Activated CD4-positive, alpha-beta T cell treated with anti-CD3 and anti-CD28 coated beads for 36 hours (primary cell): ENCODE measurements at regions not wholly inside any gene's neighbourhood (a gene's known extent, or its start where the extent isn't known, plus 50 kb on each side); places are given as distances from the start of the nearest gene placed in this dataset.

Experiments
- ATAC-seq: fragments of 200-7000 bp; cut with Tn5 transposase; one replicate; pipeline ENCODE4 v1.10.0; 2021; ENCODE audit warnings: mild to moderate bottlenecking, moderate library complexity
- CTCF ChIA-PET: fragments of 350-600 bp; sonication (Branson Sonifier 250); formaldehyde crosslinking; loops from one replicate; lab custom pipeline; 2021; ENCODE audit warnings: antibody characterized with exemption; lab: Charles Lee
- POLR2A ChIA-PET: fragments of 350-600 bp; sonication (Branson Sonifier 250); formaldehyde crosslinking; loops from one replicate; lab custom pipeline; 2021; ENCODE audit warnings: antibody characterized with exemption, inconsistent platforms; lab: Charles Lee
- DNase-seq: peaks from one replicate; pipeline ENCODE4 v3.0.0-alpha.2; 2020
- H3K27ac Mint-ChIP-seq: one replicate; pipeline ENCODE4 v1.8.0; 2021; ENCODE audit warnings: mixed read lengths
- H3K27me3 Mint-ChIP-seq: one replicate; pipeline ENCODE4 v1.8.0; 2021; ENCODE audit warnings: mixed read lengths
- H3K36me3 Mint-ChIP-seq: one replicate; pipeline ENCODE4 v1.8.0; 2021; ENCODE audit warnings: low read depth, mixed read lengths
- H3K4me1 Mint-ChIP-seq: one replicate; pipeline ENCODE4 v1.8.0; 2021; ENCODE audit warnings: mixed read lengths
- H3K4me3 Mint-ChIP-seq: one replicate; pipeline ENCODE4 v1.8.0; 2021; ENCODE audit warnings: mild to moderate bottlenecking, moderate library complexity, mixed read lengths
- H3K9me3 Mint-ChIP-seq: one replicate; pipeline ENCODE4 v1.8.0; 2021; ENCODE audit warnings: low read depth, mixed read lengths
- intact Hi-C, 2 experiments: fragments of 100-400 bp; cut with DNase I in 1 of 2; cut with micrococcal nuclease in 1 of 2; formaldehyde crosslinking; loops; one replicate each; pipeline versions ENCODE4 v1.14.2 to v1.15.1; 2022 to 2024; cut with DNase I, micrococcal nuclease

- no peaks in the 10 kb centered on the region for H3K36me3 Mint-ChIP-seq
- no peak overlapping the region for H3K4me3 Mint-ChIP-seq
- ChIA-PET CTCF (interaction anchor here (0.6 to 1.3 kb wide), 3 partner anchors 10 to 431 kb away, joined by 3 to 4 read pairs (median 3); no protein-coding TSS in a partner anchor), POLR2A (interaction anchor here (0.6 to 1.0 kb wide), 2 partner anchors 43 kb away, joined by 3 to 4 read pairs; no protein-coding TSS in a partner anchor)
- DNase-seq, result peak; percentile 80
- H3K27ac Mint-ChIP-seq, result peak overlapping the region; percentile 43
- intact Hi-C loops, result loop anchor here (1.0 to 5.0 kb wide), 9 partner anchors 13 to 517 kb away; no protein-coding TSS in a partner anchor
- peak; percentile 62 for ATAC-seq
- peaks cover 61% of the 10 kb centered on the region for H3K4me1 Mint-ChIP-seq
- H3K9me3 Mint-ChIP-seq, result no peaks in the 10 kb centered on the region
- H3K27me3 Mint-ChIP-seq, result no peaks in the 10 kb centered on the region
Observed at GRCh38 chr13:40145139-40145538, 489.7 kb downstream of the COG6 start.

- no peaks in the 10 kb centered on the region for H3K27me3 Mint-ChIP-seq
- no peak overlapping the region for H3K4me3 Mint-ChIP-seq
- ATAC-seq (no peak), DNase-seq (no peak)
- CTCF ChIA-PET, result no interaction called here
- H3K27ac Mint-ChIP-seq, result peak overlapping the region; percentile 72
- no peaks in the 10 kb centered on the region for H3K9me3 Mint-ChIP-seq
- intact Hi-C loops, result loop anchor here (1.0 to 5.0 kb wide), 6 partner anchors 41 to 516 kb away; no protein-coding TSS in a partner anchor
- H3K4me1 Mint-ChIP-seq, result peaks cover 65% of the 10 kb centered on the region
- no peaks in the 10 kb centered on the region for H3K36me3 Mint-ChIP-seq
- POLR2A ChIA-PET, result interaction anchor here (0.7 kb wide), 1 partner anchor 375 kb away, joined by 3 read pairs; no protein-coding TSS in a partner anchor
Observed at GRCh38 chr13:40146063-40146462, 490.6 kb downstream of the COG6 start.

GRCh38 chr13:40146611-40147117 is 491.2 kb downstream of the COG6 start:
- CTCF ChIA-PET, result interaction anchor here (0.6 to 1.3 kb wide), 4 partner anchors 44 to 79 kb away, joined by 3 to 6 read pairs (median 3); no protein-coding TSS in a partner anchor
- H3K4me1 Mint-ChIP-seq, result peaks cover 68% of the 10 kb centered on the region

GRCh38 chr13:40148101-40148500 is 492.6 kb downstream of the COG6 start:
- DNase-seq, result peak; percentile 59
- Mint-ChIP-seq H3K27ac (peak overlapping the region; percentile 79), H3K9me3 (no peaks in the 10 kb centered on the region), H3K36me3 (no peaks in the 10 kb centered on the region), H3K4me3 (no peak overlapping the region), H3K4me1 (peaks cover 76% of the 10 kb centered on the region), H3K27me3 (no peaks in the 10 kb centered on the region)
- intact Hi-C loops, result loop anchor here (2.0 to 5.0 kb wide), 8 partner anchors 37 to 514 kb away; no protein-coding TSS in a partner anchor
- ChIA-PET POLR2A (no interaction called here), CTCF (interaction anchor here (0.6 to 1.4 kb wide), 2 partner anchors 19 to 87 kb away, joined by 3 read pairs; no protein-coding TSS in a partner anchor)
- ATAC-seq, result peak; percentile 64

More at GRCh38 chr13:40146611-40147117, 491.2 kb downstream of the COG6 start:
- no peak overlapping the region for H3K4me3 Mint-ChIP-seq
- H3K36me3 Mint-ChIP-seq, result no peaks in the 10 kb centered on the region
- H3K9me3 Mint-ChIP-seq, result no peaks in the 10 kb centered on the region
- DNase-seq (peak; percentile 65), ATAC-seq (peak; percentile 68)
- intact Hi-C loops, result loop anchor here (1.0 to 5.0 kb wide), 6 partner anchors 41 to 516 kb away; no protein-coding TSS in a partner anchor
- H3K27ac Mint-ChIP-seq, result peak overlapping the region; percentile 72
- H3K27me3 Mint-ChIP-seq, result no peaks in the 10 kb centered on the region
- POLR2A ChIA-PET, result interaction anchor here (0.7 kb wide), 1 partner anchor 374 kb away, joined by 3 read pairs; no protein-coding TSS in a partner anchor

GRCh38 chr13:40148742-40149141 is 493.3 kb downstream of the COG6 start:
- no peak overlapping the region for H3K4me3 Mint-ChIP-seq
- CTCF ChIA-PET, result interaction anchor here (0.6 to 1.5 kb wide), 8 partner anchors 9 to 87 kb away, joined by 3 to 5 read pairs (median 4); no protein-coding TSS in a partner anchor
- no peak for DNase-seq
- POLR2A ChIA-PET, result interaction anchor here (0.5 to 0.7 kb wide), 2 partner anchors 18 to 780 kb away, joined by 3 read pairs; no protein-coding TSS in a partner anchor
- H3K4me1 Mint-ChIP-seq, result peaks cover 77% of the 10 kb centered on the region
- ATAC-seq, result no peak
- no peaks in the 10 kb centered on the region for H3K27me3 Mint-ChIP-seq
- H3K36me3 Mint-ChIP-seq, result no peaks in the 10 kb centered on the region
- H3K27ac Mint-ChIP-seq, result peak overlapping the region; percentile 79
- intact Hi-C loops, result loop anchor here (2.0 to 5.0 kb wide), 8 partner anchors 36 to 514 kb away; no protein-coding TSS in a partner anchor
- no peaks in the 10 kb centered on the region for H3K9me3 Mint-ChIP-seq

- ATAC-seq (peak; percentile 9), DNase-seq (peak; percentile 33)
- intact Hi-C loops, result loop anchor here (2.0 to 5.0 kb wide), 8 partner anchors 35 to 513 kb away; no protein-coding TSS in a partner anchor
- no peaks in the 10 kb centered on the region for H3K9me3 Mint-ChIP-seq
- peak overlapping the region; percentile 66 for H3K27ac Mint-ChIP-seq
- CTCF ChIA-PET, result interaction anchor here (0.7 to 1.5 kb wide), 6 partner anchors 10 to 80 kb away, joined by 3 to 5 read pairs (median 4); no protein-coding TSS in a partner anchor
- H3K27me3 Mint-ChIP-seq, result no peaks in the 10 kb centered on the region
- POLR2A ChIA-PET, result interaction anchor here (0.7 kb wide), 1 partner anchor 17 kb away, joined by 3 read pairs; no protein-coding TSS in a partner anchor
- no peak overlapping the region for H3K4me3 Mint-ChIP-seq
- H3K4me1 Mint-ChIP-seq, result peaks cover 72% of the 10 kb centered on the region
- no peaks in the 10 kb centered on the region for H3K36me3 Mint-ChIP-seq
Observed at GRCh38 chr13:40149611-40150274, 494.3 kb downstream of the COG6 start.

GRCh38 chr13:40151673-40152072 is 496.2 kb downstream of the COG6 start:
- H3K27ac Mint-ChIP-seq, result no peak overlapping the region
- intact Hi-C loops, result no loop called here
- ChIA-PET POLR2A (no interaction called here), CTCF (interaction anchor here (0.7 kb wide), 1 partner anchor 16 kb away, joined by 3 read pairs; no protein-coding TSS in a partner anchor)
- no peak for ATAC-seq
- H3K4me1 Mint-ChIP-seq, result peaks cover 53% of the 10 kb centered on the region
- H3K9me3 Mint-ChIP-seq, result no peaks in the 10 kb centered on the region
- DNase-seq, result no peak
- no peaks in the 10 kb centered on the region for H3K36me3 Mint-ChIP-seq
- no peaks in the 10 kb centered on the region for H3K27me3 Mint-ChIP-seq
- H3K4me3 Mint-ChIP-seq, result no peak overlapping the region

GRCh38 chr13:40152145-40152544 is 496.7 kb downstream of the COG6 start:
- ATAC-seq, result no peak
- H3K4me1 Mint-ChIP-seq, result peaks cover 49% of the 10 kb centered on the region
- no peak overlapping the region for H3K27ac Mint-ChIP-seq
- DNase-seq, result no peak
- no peak overlapping the region for H3K4me3 Mint-ChIP-seq
- H3K27me3 Mint-ChIP-seq, result no peaks in the 10 kb centered on the region
- no peaks in the 10 kb centered on the region for H3K36me3 Mint-ChIP-seq
- intact Hi-C loops, result no loop called here
- CTCF ChIA-PET, result no interaction called here
- POLR2A ChIA-PET, result no interaction called here
- H3K9me3 Mint-ChIP-seq, result no peaks in the 10 kb centered on the region

GRCh38 chr13:40152922-40153321 is 497.5 kb downstream of the COG6 start:
- Mint-ChIP-seq H3K27ac (no peak overlapping the region), H3K9me3 (no peaks in the 10 kb centered on the region), H3K4me3 (no peak overlapping the region), H3K36me3 (no peaks in the 10 kb centered on the region), H3K4me1 (peaks cover 45% of the 10 kb centered on the region), H3K27me3 (no peaks in the 10 kb centered on the region)
- intact Hi-C loops, result no loop called here
- CTCF ChIA-PET, result interaction anchor here (1.1 kb wide), 1 partner anchor 9 kb away, joined by 3 read pairs; no protein-coding TSS in a partner anchor
- no peak for DNase-seq
- ATAC-seq, result no peak
- POLR2A ChIA-PET, result no interaction called here

- peaks cover 44% of the 10 kb centered on the region for H3K4me1 Mint-ChIP-seq
- no peaks in the 10 kb centered on the region for H3K27me3 Mint-ChIP-seq
- H3K9me3 Mint-ChIP-seq, result no peaks in the 10 kb centered on the region
- intact Hi-C loops, result no loop called here
- CTCF ChIA-PET, result interaction anchor here (1.1 kb wide), 1 partner anchor 8 kb away, joined by 3 read pairs; no protein-coding TSS in a partner anchor
- ATAC-seq, result no peak
- no peaks in the 10 kb centered on the region for H3K36me3 Mint-ChIP-seq
- POLR2A ChIA-PET, result no interaction called here
- no peak overlapping the region for H3K27ac Mint-ChIP-seq
- no peak for DNase-seq
- H3K4me3 Mint-ChIP-seq, result no peak overlapping the region
Observed at GRCh38 chr13:40153516-40153915, 498.1 kb downstream of the COG6 start.

GRCh38 chr13:40155201-40155600 is 499.7 kb downstream of the COG6 start:
- H3K27me3 Mint-ChIP-seq, result no peaks in the 10 kb centered on the region
- CTCF ChIA-PET, result no interaction called here
- H3K36me3 Mint-ChIP-seq, result no peaks in the 10 kb centered on the region
- POLR2A ChIA-PET, result no interaction called here
- peaks cover 33% of the 10 kb centered on the region for H3K4me1 Mint-ChIP-seq
- intact Hi-C loops, result no loop called here
- DNase-seq, result no peak
- no peak overlapping the region for H3K4me3 Mint-ChIP-seq
- no peak for ATAC-seq
- no peak overlapping the region for H3K27ac Mint-ChIP-seq
- no peaks in the 10 kb centered on the region for H3K9me3 Mint-ChIP-seq
